GM12872 (cell line): ENCODE measurements at regions not wholly inside any gene's neighbourhood (a gene's known extent, or its start where the extent isn't known, plus 50 kb on each side); places are given as distances from the start of the nearest gene placed in this dataset.

Experiments used
- TF ChIP-seq, protein P1 (sequence below): IDR thresholded peaks from 3 replicates; pipeline ENCODE4 v1.5.1; 2011; ENCODE audit warnings: low read depth, mild to moderate bottlenecking, low read length, moderate library complexity; ENCODE audit not compliant: insufficient read depth

DNA sequence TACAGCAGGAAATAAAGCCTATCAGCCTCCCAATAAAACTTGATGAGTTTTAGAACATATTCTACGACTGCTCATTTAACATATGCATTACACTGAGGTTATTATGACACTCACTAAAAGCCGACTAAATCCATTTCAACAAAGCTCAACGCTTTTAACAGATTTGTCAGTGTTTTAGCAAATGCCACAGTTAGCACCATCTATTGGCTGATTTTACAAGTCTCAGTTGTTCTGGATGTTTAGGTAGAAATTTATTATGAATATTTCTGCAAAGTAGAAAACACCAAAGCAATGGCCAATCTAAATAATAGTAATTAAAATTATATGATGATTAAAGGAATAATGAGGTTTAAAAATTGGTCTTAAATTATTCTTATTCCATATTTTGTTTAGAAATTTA, 993.2 kb upstream of the PCDH7 start:
- TF ChIP-seq, protein P1, sequence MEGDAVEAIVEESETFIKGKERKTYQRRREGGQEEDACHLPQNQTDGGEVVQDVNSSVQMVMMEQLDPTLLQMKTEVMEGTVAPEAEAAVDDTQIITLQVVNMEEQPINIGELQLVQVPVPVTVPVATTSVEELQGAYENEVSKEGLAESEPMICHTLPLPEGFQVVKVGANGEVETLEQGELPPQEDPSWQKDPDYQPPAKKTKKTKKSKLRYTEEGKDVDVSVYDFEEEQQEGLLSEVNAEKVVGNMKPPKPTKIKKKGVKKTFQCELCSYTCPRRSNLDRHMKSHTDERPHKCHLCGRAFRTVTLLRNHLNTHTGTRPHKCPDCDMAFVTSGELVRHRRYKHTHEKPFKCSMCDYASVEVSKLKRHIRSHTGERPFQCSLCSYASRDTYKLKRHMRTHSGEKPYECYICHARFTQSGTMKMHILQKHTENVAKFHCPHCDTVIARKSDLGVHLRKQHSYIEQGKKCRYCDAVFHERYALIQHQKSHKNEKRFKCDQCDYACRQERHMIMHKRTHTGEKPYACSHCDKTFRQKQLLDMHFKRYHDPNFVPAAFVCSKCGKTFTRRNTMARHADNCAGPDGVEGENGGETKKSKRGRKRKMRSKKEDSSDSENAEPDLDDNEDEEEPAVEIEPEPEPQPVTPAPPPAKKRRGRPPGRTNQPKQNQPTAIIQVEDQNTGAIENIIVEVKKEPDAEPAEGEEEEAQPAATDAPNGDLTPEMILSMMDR = no peak

DNA sequence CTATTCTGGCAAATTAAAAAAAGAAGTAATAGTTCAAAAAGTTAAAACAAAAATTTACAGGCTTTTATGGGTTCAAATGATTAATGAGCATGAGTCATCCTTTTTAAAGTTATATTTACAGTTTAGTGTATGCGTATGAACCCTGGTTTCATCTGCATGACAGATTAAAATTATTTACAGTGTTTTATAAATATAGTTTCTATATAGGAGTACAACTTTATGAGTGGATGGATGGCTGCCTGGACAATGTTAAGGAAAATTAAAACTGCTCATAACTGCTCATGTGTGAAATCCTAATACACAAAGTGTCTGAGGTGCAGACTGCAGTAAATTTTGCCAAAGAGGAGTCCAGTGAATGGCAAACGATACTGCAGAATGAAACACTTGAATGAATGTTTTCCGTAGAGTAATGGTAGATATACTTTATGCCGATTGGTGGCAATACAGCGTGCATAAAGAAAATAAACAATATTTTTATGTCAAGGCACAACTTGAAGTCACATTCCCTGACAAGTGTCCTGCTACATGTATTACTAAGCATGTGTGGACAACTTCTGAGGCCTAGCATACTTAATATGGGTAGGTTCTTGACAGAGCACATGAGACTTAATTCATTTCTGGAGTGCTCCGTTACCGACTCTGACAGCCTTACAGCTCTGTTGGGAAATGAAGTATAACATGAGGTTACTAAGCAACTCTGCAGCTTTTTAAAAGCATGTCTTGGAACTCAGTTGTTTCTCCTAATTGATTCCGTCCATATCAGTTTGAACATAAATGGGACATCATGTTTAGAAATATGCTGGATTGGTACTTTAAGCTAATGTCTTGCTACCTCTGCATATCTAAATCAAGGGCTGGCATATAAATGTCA, 985.6 kb upstream of the PCDH7 start:
- TF ChIP-seq, protein P1 = no peak

DNA sequence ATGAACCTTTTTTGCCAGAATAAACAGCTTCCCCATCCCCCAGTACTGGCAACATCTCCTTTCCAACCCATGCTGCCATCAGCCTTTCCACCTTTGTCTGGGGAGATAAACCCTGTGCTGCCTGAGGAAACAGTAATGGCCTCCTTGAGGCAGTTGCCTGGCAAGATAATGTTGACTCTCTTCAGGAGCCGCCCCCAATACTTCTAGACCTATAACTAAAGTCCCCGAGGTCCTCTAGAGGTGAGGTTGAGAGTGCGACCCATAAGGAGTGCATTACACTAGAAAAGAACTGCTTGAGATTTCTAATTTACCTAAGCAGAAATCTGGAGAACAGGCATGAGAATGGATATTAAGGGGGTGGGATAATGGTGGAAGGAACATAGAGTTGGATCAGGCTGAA, 963.2 kb upstream of the PCDH7 start:
- TF ChIP-seq, protein P1 = no peak

DNA sequence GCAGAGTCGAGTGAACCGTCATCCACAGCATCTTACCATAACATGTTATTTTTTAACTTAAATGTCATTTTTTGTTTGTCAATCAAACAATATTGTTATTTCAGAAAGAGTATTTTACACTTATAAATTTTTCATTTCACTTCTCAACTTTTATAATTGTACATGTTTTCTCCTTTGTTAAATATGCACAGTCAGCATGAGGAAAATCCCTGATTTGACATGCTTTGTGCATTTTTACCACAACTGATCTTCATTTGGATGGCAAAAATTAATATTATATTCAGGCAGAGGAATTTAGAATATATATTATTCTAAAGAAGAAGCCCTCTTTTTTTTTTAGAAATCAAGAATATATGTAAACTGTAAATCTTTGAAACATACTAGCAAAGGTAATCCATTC, 958.0 kb upstream of the PCDH7 start:
- TF ChIP-seq, protein P1 = no peak

DNA sequence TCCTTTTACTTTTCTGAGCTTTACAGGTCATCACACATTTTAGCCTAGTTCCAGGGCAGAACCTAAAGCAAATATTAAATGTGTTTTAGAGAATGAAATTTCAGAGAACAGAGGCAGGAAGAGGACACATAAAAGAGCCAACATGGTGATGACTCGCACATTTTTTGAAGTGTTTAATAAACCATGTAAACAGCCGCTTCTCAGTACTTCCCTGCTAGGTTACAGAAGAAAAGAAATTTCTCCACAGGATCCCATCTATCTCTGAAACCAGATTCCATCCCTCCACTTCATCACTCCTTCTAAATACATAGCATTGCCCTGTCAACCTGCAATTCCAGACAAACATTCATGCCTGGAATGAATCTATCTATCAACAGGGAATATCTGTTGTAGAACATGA, 949.5 kb upstream of the PCDH7 start:
- TF ChIP-seq, protein P1 = no peak

DNA sequence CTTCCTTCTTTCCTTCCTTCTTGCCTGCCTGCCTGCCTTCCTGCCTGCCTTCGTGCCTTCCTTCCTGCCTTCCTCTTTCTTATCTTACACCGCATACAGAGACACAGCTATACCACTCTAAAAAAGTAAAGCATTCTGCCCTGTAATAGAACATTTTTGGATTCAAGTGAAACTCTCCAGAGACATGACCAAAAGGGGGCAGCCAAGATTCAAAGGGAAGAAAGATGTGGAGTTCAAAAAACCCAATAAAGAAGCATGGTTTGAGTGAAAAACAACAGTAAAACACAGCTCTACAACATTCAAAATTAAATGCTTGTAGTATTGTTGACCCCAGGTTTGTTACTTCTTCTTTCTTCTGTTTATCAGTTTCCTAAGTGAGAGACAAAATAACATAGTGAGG, 914.9 kb upstream of the PCDH7 start:
- TF ChIP-seq, protein P1 = no peak

DNA sequence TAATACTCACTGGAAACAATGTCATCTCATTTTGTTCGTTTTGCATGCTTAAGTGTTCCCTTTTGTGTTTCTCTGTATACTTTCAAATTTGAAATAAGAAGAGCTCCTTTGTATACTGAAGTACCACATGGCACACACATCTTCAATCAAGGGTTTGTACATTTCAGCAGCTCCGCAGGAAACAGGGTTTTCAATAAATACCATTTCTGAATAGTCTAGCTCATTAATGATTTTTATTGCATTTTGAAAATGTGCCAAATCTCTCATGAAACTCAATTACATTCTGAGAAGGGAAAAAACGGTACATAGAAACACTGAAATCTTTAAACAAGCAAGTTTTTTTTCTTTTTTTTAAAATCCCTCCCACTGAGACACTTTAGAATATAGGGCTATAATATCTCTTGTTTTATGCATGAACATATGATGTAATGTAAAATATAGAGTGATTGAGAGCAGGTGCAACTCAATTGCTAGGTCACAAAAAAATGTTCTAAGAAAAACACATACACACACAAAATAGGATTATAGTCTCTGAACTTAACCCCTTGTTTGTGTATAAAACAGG, 914.2 kb upstream of the PCDH7 start:
- TF ChIP-seq, protein P1 = no peak
